ENCODE measurements at regions not wholly inside any gene's neighbourhood (a gene's known extent, or its start where the extent isn't known, plus 50 kb on each side); places are given as distances from the start of the nearest gene placed in this dataset.

GRCh38 chr1:239197871-239198270 lies 188.5 kb upstream of the CHRM3 start:
- TF ChIP-seq CTCF (IDR thresholded peaks at IDR 0.05) (no peak), EZH2 (IDR thresholded peaks at IDR 0.05; ENCODE audit: borderline replicate concordance, insufficient read depth, low read depth, low read length, poor library complexity, severe bottlenecking) (no peak)

Data from B cell (primary cell).